ENCODE measurements at regions not wholly inside any gene's neighbourhood (a gene's known extent, or its start where the extent isn't known, plus 50 kb on each side); places are given as distances from the start of the nearest gene placed in this dataset.

- DNase-seq: no peak
Observed at GRCh38 chr16:64823481-64824075, 298.3 kb downstream of the CDH11 start.

- DNase-seq: no peak
Observed at GRCh38 chr16:64809876-64810629, 311.8 kb downstream of the CDH11 start.

GRCh38 chr16:64808474-64808873, 313.4 kb downstream of the CDH11 start:
- no peak for DNase-seq

- DNase-seq: no peak
Observed at GRCh38 chr16:64791756-64792155, 330.1 kb downstream of the CDH11 start.

- no peak for DNase-seq
Observed at GRCh38 chr16:64784635-64785034, 337.2 kb downstream of the CDH11 start.

- DNase-seq: no peak
Observed at GRCh38 chr16:64782484-64782883, 339.4 kb downstream of the CDH11 start.

- no peak for DNase-seq
Observed at GRCh38 chr16:64780445-64780844, 341.4 kb downstream of the CDH11 start.

- no peak for DNase-seq
Observed at GRCh38 chr16:64778777-64779176, 343.1 kb downstream of the CDH11 start.

GRCh38 chr16:64773638-64774037, 348.2 kb downstream of the CDH11 start:
- DNase-seq: no peak

GRCh38 chr16:64773184-64773583, 348.7 kb downstream of the CDH11 start:
- DNase-seq: no peak

- DNase-seq: no peak
Observed at GRCh38 chr16:64771273-64771672, 350.6 kb downstream of the CDH11 start.

GRCh38 chr16:64762211-64762610, 359.7 kb downstream of the CDH11 start:
- DNase-seq: no peak

- DNase-seq: no peak
Observed at GRCh38 chr16:64754279-64754678, 367.6 kb downstream of the CDH11 start.

GRCh38 chr16:64751906-64752305, 370.0 kb downstream of the CDH11 start:
- no peak for DNase-seq

- DNase-seq: no peak
Observed at GRCh38 chr16:64749346-64749745, 372.5 kb downstream of the CDH11 start.

- no peak for DNase-seq
Observed at GRCh38 chr16:64745258-64745930, 376.5 kb downstream of the CDH11 start.

- DNase-seq: no peak
Observed at GRCh38 chr16:64742455-64743223, 379.2 kb downstream of the CDH11 start.

GRCh38 chr16:64740261-64740660, 381.6 kb downstream of the CDH11 start:
- no peak for DNase-seq

GRCh38 chr16:64738321-64738960, 383.4 kb downstream of the CDH11 start:
- no peak for DNase-seq

- no peak for DNase-seq
Observed at GRCh38 chr16:64736857-64737256, 385.0 kb downstream of the CDH11 start.

GRCh38 chr16:64731891-64732290, 390.0 kb downstream of the CDH11 start:
- DNase-seq: no peak

GRCh38 chr16:64730261-64730660, 391.6 kb downstream of the CDH11 start:
- DNase-seq: no peak

GRCh38 chr16:64724339-64724738, 397.5 kb downstream of the CDH11 start:
- no peak for DNase-seq
